Neuronal stem cell (in vitro differentiated cells): ENCODE measurements at regions not wholly inside any gene's neighbourhood (a gene's known extent, or its start where the extent isn't known, plus 50 kb on each side); places are given as distances from the start of the nearest gene placed in this dataset.
A peak's percentile ranks its signal among the peaks of the same experiment; 100 is the strongest.

ENCODE experiments used
- DNase-seq: peaks from one replicate; pipeline ENCODE4 v3.0.0-alpha.2; 2013; ENCODE audit warnings: low spot score
- H2AFZ ChIP-seq: one replicate; pipeline ENCODE4 v1.6.1; 2013; ENCODE audit warnings: mild to moderate bottlenecking, low read length, inconsistent platforms
- H2AK5ac ChIP-seq: 2 replicates; pipeline ENCODE4 v1.6.1; 2013; ENCODE audit warnings: low read depth, mild to moderate bottlenecking, inconsistent platforms, low read length, moderate library complexity, mixed read lengths
- H2BK120ac ChIP-seq: 2 replicates; pipeline ENCODE4 v1.6.1; 2013; ENCODE audit warnings: low read depth, mild to moderate bottlenecking, inconsistent platforms, low read length, moderate library complexity, mixed read lengths
- H2BK12ac ChIP-seq: one replicate; pipeline ENCODE4 v1.6.1; 2013; ENCODE audit warnings: low read length, inconsistent platforms
- H2BK15ac ChIP-seq: 2 replicates; pipeline ENCODE4 v1.6.1; 2013; ENCODE audit warnings: mild to moderate bottlenecking, low read length, inconsistent platforms, mixed read lengths
- H2BK5ac ChIP-seq: one replicate; pipeline ENCODE4 v1.6.1; 2013; ENCODE audit warnings: inconsistent platforms, mild to moderate bottlenecking, low read length, moderate library complexity
- H3K14ac ChIP-seq: one replicate; pipeline ENCODE4 v1.6.1; 2013; ENCODE audit warnings: low read length, inconsistent platforms
- H3K18ac ChIP-seq: 2 replicates; pipeline ENCODE4 v1.6.1; 2013; ENCODE audit warnings: low read length, inconsistent platforms
- H3K23ac ChIP-seq: 2 replicates; pipeline ENCODE4 v1.6.1; 2013; ENCODE audit warnings: low read depth, mild to moderate bottlenecking, mixed read lengths, low read length, inconsistent platforms; ENCODE audit not compliant: poor library complexity
- H3K27ac ChIP-seq: replicated peaks from 3 replicates; pipeline ENCODE4 v1.5.1; 2013; ENCODE audit warnings: low read length, inconsistent platforms
- H3K27me3 ChIP-seq, 3 experiments: 2 replicates each; pipeline ENCODE4 v1.6.1; 2013; ENCODE audit warnings: low read length in 3 of 3, mild to moderate bottlenecking in 2 of 3, inconsistent platforms in 1 of 3, low read depth in 1 of 3, mixed read lengths in 1 of 3, moderate library complexity in 1 of 3; ENCODE audit not compliant: control insufficient read depth in 3 of 3, insufficient read depth in 3 of 3
- H3K36me3 ChIP-seq, 2 donors: replicated peaks in 1 of 2; 2 replicates each; pipeline ENCODE4 v1.6.1; 2013; ENCODE audit warnings: low read length in 2 of 2; ENCODE audit not compliant: control insufficient read depth in 2 of 2, insufficient read depth in 2 of 2
- H3K4ac ChIP-seq: 2 replicates; pipeline ENCODE4 v1.6.1; 2013; ENCODE audit warnings: inconsistent platforms, mild to moderate bottlenecking, low read length, moderate library complexity
- H3K4me1 ChIP-seq, 2 donors: 1 replicate in 1 of 2; 2 replicates in 1 of 2; pipeline ENCODE4 v1.6.1; 2013; ENCODE audit warnings: low read length in 2 of 2, low read depth in 1 of 2; ENCODE audit not compliant: control insufficient read depth in 2 of 2, insufficient read depth in 1 of 2
- H3K4me2 ChIP-seq: one replicate; pipeline ENCODE4 v1.6.1; 2013; ENCODE audit warnings: mild to moderate bottlenecking, low read length, inconsistent platforms; ENCODE audit not compliant: insufficient read depth, poor library complexity, severe bottlenecking
- H3K4me3 ChIP-seq, 2 donors: 2 replicates each; pipeline ENCODE4 v1.5.1; 2013; ENCODE audit warnings: low read length in 2 of 2, mild to moderate bottlenecking in 2 of 2, inconsistent platforms in 1 of 2, moderate library complexity in 1 of 2
- H3K79me1 ChIP-seq: one replicate; pipeline ENCODE4 v1.6.1; 2013; ENCODE audit warnings: low read depth, mild to moderate bottlenecking, inconsistent platforms, low read length, moderate library complexity
- H3K9ac ChIP-seq: one replicate; pipeline ENCODE4 v1.6.1; 2013; ENCODE audit warnings: mild to moderate bottlenecking, low read depth, low read length, inconsistent platforms; ENCODE audit not compliant: poor library complexity
- H3K9me3 ChIP-seq, 2 donors: replicated peaks in 1 of 2; 2 replicates each; pipeline versions ENCODE3 to v1.6.1; 2013; ENCODE audit warnings: low read length in 2 of 2, mild to moderate bottlenecking in 2 of 2, inconsistent platforms in 1 of 2, low read depth in 1 of 2, mixed read lengths in 1 of 2, moderate library complexity in 1 of 2; ENCODE audit not compliant: control insufficient read depth in 2 of 2, insufficient read depth in 1 of 2
- H4K8ac ChIP-seq: one replicate; pipeline ENCODE4 v1.6.1; 2013; ENCODE audit warnings: low read depth, mild to moderate bottlenecking, inconsistent platforms, low read length, moderate library complexity
- H4K91ac ChIP-seq: one replicate; pipeline ENCODE4 v1.6.1; 2013; ENCODE audit warnings: low read length, low read depth, mild to moderate bottlenecking, inconsistent platforms; ENCODE audit not compliant: poor library complexity
- WGBS, 2 donors: extraction: QIAGEN DNeasy Blood & Tissue Kit; methylation state at CpG; one replicate each; pipeline ENCODE4 v1.1.7; 2013; ENCODE audit warnings: missing lambda C conversion rate in 2 of 2, mixed read lengths in 1 of 2; ENCODE audit not compliant: insufficient read length in 2 of 2, insufficient replicate concordance in 1 of 2; ENCODE audit errors: extremely low coverage in 2 of 2; 5-methylcytosine and 5-hydroxymethylcytosine counted together

- no peak for DNase-seq
- H2BK120ac ChIP-seq, result no peak overlapping the region
- peak overlapping the region; percentile 39 for H3K14ac ChIP-seq
- no peak overlapping the region for H3K23ac ChIP-seq
- H3K4me3 ChIP-seq, result no peak overlapping the region
- WGBS, 2 donors, result no CpG with 5 or more reads among the region's 29 CpGs
- no peak overlapping the region for H2BK15ac ChIP-seq
- peaks cover 0 to 1% of the 10 kb centered on the region in 2 donors for H3K4me1 ChIP-seq
- no peak overlapping the region for H3K4ac ChIP-seq
- H3K18ac ChIP-seq, result peak overlapping the region; percentile 62
- no peak overlapping the region for H2AK5ac ChIP-seq
- no peak overlapping the region for H2BK5ac ChIP-seq
- no peaks in the 10 kb centered on the region for H3K27me3 ChIP-seq
- no peak overlapping the region for H4K91ac ChIP-seq
- H3K36me3 ChIP-seq, result peaks cover 0 to 39% of the 10 kb centered on the region in 2 donors
- no peak overlapping the region for H3K4me2 ChIP-seq
- no peak overlapping the region for H4K8ac ChIP-seq
- no peaks in the 10 kb centered on the region for H3K79me1 ChIP-seq
- no peak overlapping the region for H3K9ac ChIP-seq
- peaks cover 0 to 7% of the 10 kb centered on the region in 2 donors for H3K9me3 ChIP-seq
- peak overlapping the region; percentile 12 for H2BK12ac ChIP-seq
- no peak overlapping the region for H2AFZ ChIP-seq
- H3K27ac ChIP-seq, result no peak overlapping the region
Measured at GRCh38 chr12:13563743-13564125, 367.2 kb downstream of the EMP1 start.

DNA sequence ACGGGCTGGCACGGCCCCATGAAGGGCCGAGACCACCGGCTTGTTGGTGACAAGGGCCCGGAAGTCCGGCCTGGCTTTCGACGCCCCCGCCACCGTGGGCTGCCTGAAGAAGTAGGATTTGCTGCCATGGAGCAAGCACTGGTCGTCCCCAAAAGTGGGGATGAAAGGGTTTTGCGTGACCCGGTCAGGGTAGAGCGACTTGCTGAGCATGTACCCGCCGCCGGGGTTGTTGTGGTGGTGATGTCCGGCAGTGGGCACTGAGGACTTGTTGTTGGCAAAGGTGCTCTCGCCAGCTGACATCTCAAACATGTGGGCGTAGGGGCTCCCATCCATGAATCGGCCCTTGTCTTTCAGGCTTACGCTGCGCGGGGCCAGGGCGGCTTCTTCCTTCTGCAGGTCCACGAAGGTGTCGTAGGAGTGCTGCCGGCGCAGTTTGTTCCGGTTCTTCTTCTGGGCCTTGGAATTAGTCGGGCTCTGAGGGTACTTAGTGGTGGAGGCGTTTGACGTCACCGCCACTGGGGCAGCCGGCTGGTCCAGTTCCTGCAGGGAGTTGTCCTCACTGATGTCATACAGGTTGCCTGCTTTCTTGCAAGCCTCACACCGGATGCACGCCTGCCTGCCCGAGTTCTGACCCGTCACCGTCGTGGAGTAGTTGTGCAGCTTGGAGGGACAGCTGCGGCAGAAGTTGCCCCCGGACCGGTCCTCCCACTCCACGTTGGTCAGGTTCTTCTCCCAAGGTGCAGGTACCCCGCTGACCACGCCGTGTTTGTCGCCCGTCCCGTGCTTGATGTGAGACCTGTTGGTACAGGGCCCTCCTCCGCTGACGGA, 366.6 kb downstream of the EMP1 start:
- H2BK15ac ChIP-seq, result no peak overlapping the region

DNA sequence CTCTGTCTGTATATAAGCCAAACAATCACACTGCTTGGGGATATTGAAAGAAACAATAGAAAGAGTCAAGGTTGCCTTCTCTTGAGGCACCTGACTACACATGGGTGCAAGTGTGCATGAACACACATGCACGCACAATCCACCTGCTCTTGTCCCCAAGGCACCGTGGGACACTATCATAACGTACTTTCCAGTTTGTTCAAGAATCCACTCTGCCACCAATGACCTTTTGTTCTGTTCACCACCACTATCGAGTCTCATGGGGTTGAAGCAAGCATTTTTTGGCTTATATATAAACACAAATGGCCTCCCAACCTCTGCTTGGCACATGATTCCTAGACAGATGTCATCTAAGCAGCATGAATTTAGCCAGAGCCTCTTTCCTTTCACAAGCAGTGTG, 365.4 kb downstream of the EMP1 start:
- Histone ChIP-seq H3K4me1 (peaks cover 0 to 1% of the 10 kb centered on the region in 2 donors), H2BK120ac (no peak overlapping the region), H4K91ac (no peak overlapping the region), H3K27me3 (no peaks in the 10 kb centered on the region), H2AK5ac (no peak overlapping the region), H2BK5ac (no peak overlapping the region), H3K18ac (no peak overlapping the region), H3K4ac (no peak overlapping the region), H3K9ac (no peak overlapping the region), H3K4me2 (no peak overlapping the region), H3K23ac (no peak overlapping the region), H2BK12ac (no peak overlapping the region), H3K9me3 (peaks cover 0 to 3% of the 10 kb centered on the region in 2 donors), H3K36me3 (peaks cover 0 to 38% of the 10 kb centered on the region in 2 donors), H2BK15ac (no peak overlapping the region), H3K79me1 (no peaks in the 10 kb centered on the region), H4K8ac (no peak overlapping the region), H3K4me3 (no peak overlapping the region), H3K14ac (no peak overlapping the region), H3K27ac (no peak overlapping the region), H2AFZ (no peak overlapping the region)
- no peak for DNase-seq
- WGBS, 2 donors, result no CpG with 5 or more reads among the region's 4 CpGs

More for the DNA sequence above, 366.6 kb downstream of the EMP1 start:
- peaks cover 0 to 1% of the 10 kb centered on the region in 2 donors for H3K4me1 ChIP-seq
- H3K36me3 ChIP-seq, result peaks cover 0 to 39% of the 10 kb centered on the region in 2 donors
- H3K27me3 ChIP-seq, result no peaks in the 10 kb centered on the region
- DNase-seq, result no peak
- H3K4me3 ChIP-seq, result no peak overlapping the region
- H2BK5ac ChIP-seq, result no peak overlapping the region
- H3K18ac ChIP-seq, result peak overlapping the region; percentile 62
- H2AFZ ChIP-seq, result no peak overlapping the region
- H3K4me2 ChIP-seq, result no peak overlapping the region
- WGBS, 2 donors, result no CpG with 5 or more reads among the region's 53 CpGs
- no peak overlapping the region for H4K91ac ChIP-seq
- no peak overlapping the region for H3K23ac ChIP-seq
- H2AK5ac ChIP-seq, result no peak overlapping the region
- peak overlapping the region; percentile 12 for H2BK12ac ChIP-seq
- H2BK120ac ChIP-seq, result no peak overlapping the region
- H3K79me1 ChIP-seq, result no peaks in the 10 kb centered on the region
- H3K27ac ChIP-seq, result no peak overlapping the region
- no peak overlapping the region for H4K8ac ChIP-seq
- peak overlapping the region; percentile 39 for H3K14ac ChIP-seq
- H3K4ac ChIP-seq, result no peak overlapping the region
- H3K9me3 ChIP-seq, result peaks cover 0 to 3% of the 10 kb centered on the region in 2 donors
- no peak overlapping the region for H3K9ac ChIP-seq

GRCh38 chr12:13559318-13559978, 362.9 kb downstream of the EMP1 start:
- Histone ChIP-seq H3K14ac (no peak overlapping the region), H3K4me1 (peaks cover 0 to 1% of the 10 kb centered on the region in 2 donors), H3K18ac (no peak overlapping the region), H3K27ac (no peak overlapping the region), H2BK12ac (no peak overlapping the region), H2BK5ac (no peak overlapping the region), H3K9ac (no peak overlapping the region), H2BK120ac (no peak overlapping the region), H3K4me3 (no peak overlapping the region), H3K4me2 (no peak overlapping the region), H3K9me3 (peaks cover 0 to 3% of the 10 kb centered on the region in 2 donors), H3K4ac (no peak overlapping the region), H3K27me3 (no peaks in the 10 kb centered on the region), H2AFZ (no peak overlapping the region), H4K8ac (no peak overlapping the region), H4K91ac (no peak overlapping the region), H3K36me3 (peaks cover 0 to 27% of the 10 kb centered on the region in 2 donors), H3K79me1 (no peaks in the 10 kb centered on the region), H2AK5ac (no peak overlapping the region), H3K23ac (no peak overlapping the region), H2BK15ac (no peak overlapping the region)
- no peak for DNase-seq
- no CpG with 5 or more reads among the region's 8 CpGs for WGBS, 2 donors
